IMR-90 (cell line): ENCODE measurements at regions not wholly inside any gene's neighbourhood (a gene's known extent, or its start where the extent isn't known, plus 50 kb on each side); places are given as distances from the start of the nearest gene placed in this dataset.

Experiments used
- CHD1 ChIP-seq: IDR thresholded peaks from 2 replicates; pipeline ENCODE4 v1.6.1; 2012; ENCODE audit warnings: low read depth, low read length, improper control_type of control experiment
- CTCF ChIP-seq: conservative IDR thresholded peaks from 2 replicates; pipeline ENCODE4 v1.5.1; 2012; ENCODE audit warnings: mild to moderate bottlenecking, low read depth, low read length, improper control_type of control experiment
- FOS ChIP-seq: fragments of 150-350 bp; IDR thresholded peaks from 2 replicates; pipeline ENCODE4 v1.6.1; 2016; ENCODE audit warnings: low read depth, low read length
- NFE2L2 ChIP-seq: fragments of 150-350 bp; IDR thresholded peaks from 2 replicates; pipeline ENCODE4 v1.6.1; 2016; ENCODE audit warnings: low read depth, mild to moderate bottlenecking, low read length
- POLR2A ChIP-seq: IDR thresholded peaks from 2 replicates; pipeline ENCODE4 v1.6.1; 2012; ENCODE audit warnings: mild to moderate bottlenecking, low read depth, low read length

GRCh38 chr10:78899098-78899754 lies 169.5 kb upstream of the ZMIZ1 start:
- no peak for TF ChIP-seq NFE2L2
- TF ChIP-seq CTCF: no peak
- TF ChIP-seq POLR2A: no peak
- TF ChIP-seq CHD1: no peak
- no peak for TF ChIP-seq FOS
